ENCODE measurements at regions not wholly inside any gene's neighbourhood (a gene's known extent, or its start where the extent isn't known, plus 50 kb on each side); places are given as distances from the start of the nearest gene placed in this dataset.
"Not testable (repeated sequence)": the region's sequence is repeated elsewhere in the genome, so short reads cannot be mapped to it uniquely, and the experiment has no call there.

GRCh38 chr5:8491254-8491653, 622.3 kb downstream of the MTRR start:
- no peak for ATAC-seq

- ATAC-seq: no peak
These were observed 624.2 kb downstream of the MTRR start for GRCh38 chr5:8493176-8493575.

- ATAC-seq: no peak
These were observed 631.5 kb downstream of the MTRR start for GRCh38 chr5:8500426-8500825.

GRCh38 chr5:8505196-8505595, 636.2 kb downstream of the MTRR start:
- no peak for ATAC-seq

GRCh38 chr5:8508231-8508630, 639.3 kb downstream of the MTRR start:
- no peak for ATAC-seq

- ATAC-seq: no peak
These were observed 647.4 kb downstream of the MTRR start for GRCh38 chr5:8516356-8516755.

- no peak for ATAC-seq
These were observed 648.5 kb downstream of the MTRR start for GRCh38 chr5:8517456-8517855.

GRCh38 chr5:8520917-8521316, 652.0 kb downstream of the MTRR start:
- ATAC-seq: no peak

GRCh38 chr5:8521991-8522390, 653.0 kb downstream of the MTRR start:
- ATAC-seq: no peak

GRCh38 chr5:8522646-8523045, 653.7 kb downstream of the MTRR start:
- no peak for ATAC-seq

GRCh38 chr5:8523501-8523900, 654.6 kb downstream of the MTRR start:
- ATAC-seq: no peak

- no peak for ATAC-seq
These were observed 656.9 kb downstream of the MTRR start for GRCh38 chr5:8525819-8526218.

GRCh38 chr5:8528106-8528505, 659.2 kb downstream of the MTRR start:
- no peak for ATAC-seq

- no peak for ATAC-seq
These were observed 669.9 kb downstream of the MTRR start for GRCh38 chr5:8538821-8539220.

- no peak for ATAC-seq
These were observed 671.4 kb downstream of the MTRR start for GRCh38 chr5:8540317-8540716.

- ATAC-seq: no peak
These were observed 682.0 kb downstream of the MTRR start for GRCh38 chr5:8550921-8551320.

- no peak for ATAC-seq
These were observed 684.4 kb downstream of the MTRR start for GRCh38 chr5:8553364-8553763.

- ATAC-seq: no peak
These were observed 688.8 kb downstream of the MTRR start for GRCh38 chr5:8557728-8558127.

- ATAC-seq: no peak
These were observed 691.8 kb downstream of the MTRR start for GRCh38 chr5:8560776-8561175.

GRCh38 chr5:8561224-8561840, 692.4 kb downstream of the MTRR start:
- ATAC-seq: no peak

- ATAC-seq: no peak
These were observed 692.9 kb downstream of the MTRR start for GRCh38 chr5:8561854-8562253.

- ATAC-seq: not testable (repeated sequence)
These were observed 694.6 kb downstream of the MTRR start for GRCh38 chr5:8563540-8563939.

- ATAC-seq: no peak
These were observed 699.9 kb downstream of the MTRR start for GRCh38 chr5:8568858-8569257.

GRCh38 chr5:8570528-8570927, 701.6 kb downstream of the MTRR start:
- no peak for ATAC-seq

GRCh38 chr5:8576178-8576577, 707.2 kb downstream of the MTRR start:
- no peak for ATAC-seq

GRCh38 chr5:8577792-8578191, 708.8 kb downstream of the MTRR start:
- no peak for ATAC-seq
